ENCODE measurements at regions not wholly inside any gene's neighbourhood (a gene's known extent, or its start where the extent isn't known, plus 50 kb on each side); places are given as distances from the start of the nearest gene placed in this dataset.
"Not testable (repeated sequence)": the region's sequence is repeated elsewhere in the genome, so short reads cannot be mapped to it uniquely, and the experiment has no call there.

GRCh38 chr3:150149651-150150051 is 179.0 kb upstream of the PFN2 start:
- FAIRE-seq: no peak

GRCh38 chr3:150148227-150148626 is 177.5 kb upstream of the PFN2 start:
- no peak for FAIRE-seq

DNA sequence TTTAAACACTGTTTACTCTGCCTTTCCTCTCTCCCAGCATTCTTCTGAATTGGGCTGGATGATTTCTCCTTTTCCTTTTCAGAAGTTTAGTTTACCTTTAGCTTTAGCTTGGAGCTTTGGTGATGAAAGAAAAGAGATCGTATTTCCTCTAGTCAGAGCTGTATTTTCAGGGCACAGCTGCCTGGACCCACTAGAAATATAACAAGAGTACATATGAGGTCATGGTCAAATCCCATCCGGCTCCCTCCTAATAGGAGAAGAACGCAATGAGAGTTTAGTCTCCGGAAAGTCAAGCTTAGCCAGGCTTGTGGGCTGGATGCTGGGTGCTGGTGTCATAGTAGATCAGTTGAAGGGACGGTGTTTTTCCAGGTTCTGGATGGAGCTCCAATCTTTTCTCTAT is 177.1 kb upstream of the PFN2 start:
- no peak for FAIRE-seq

- FAIRE-seq: no peak
These were observed 176.5 kb upstream of the PFN2 start for GRCh38 chr3:150146991-150147761.

GRCh38 chr3:150145659-150146058 is 175.0 kb upstream of the PFN2 start:
- FAIRE-seq: no peak

- FAIRE-seq: no peak
These were observed 173.6 kb upstream of the PFN2 start for GRCh38 chr3:150144191-150144708.

- no peak for FAIRE-seq
These were observed 172.2 kb upstream of the PFN2 start for GRCh38 chr3:150142936-150143335.

DNA sequence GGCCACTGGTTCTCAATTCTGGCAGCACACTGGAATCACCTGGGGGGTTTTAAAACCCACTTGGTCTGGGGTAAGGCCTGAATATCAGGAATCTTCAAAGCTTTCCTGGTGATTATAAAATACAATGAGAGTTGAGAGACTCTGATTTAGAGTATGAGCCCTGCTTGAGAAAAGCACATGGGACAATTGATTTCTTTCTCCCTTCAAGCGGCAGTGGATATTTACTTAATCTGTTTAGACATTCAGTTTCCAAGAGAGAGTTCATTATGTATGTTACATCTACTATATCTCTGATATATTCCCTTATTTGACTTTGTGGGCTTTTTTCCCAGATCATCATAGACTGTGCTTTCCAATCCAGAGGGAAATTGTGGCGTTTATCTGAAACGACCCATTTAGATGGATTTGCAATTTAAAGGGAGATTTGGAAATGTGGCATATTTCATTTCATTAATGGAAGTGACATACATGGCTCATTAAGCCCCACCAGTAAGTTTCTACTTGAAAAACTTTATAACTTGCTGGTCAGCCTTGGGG is 171.2 kb upstream of the PFN2 start:
- FAIRE-seq: no peak

DNA sequence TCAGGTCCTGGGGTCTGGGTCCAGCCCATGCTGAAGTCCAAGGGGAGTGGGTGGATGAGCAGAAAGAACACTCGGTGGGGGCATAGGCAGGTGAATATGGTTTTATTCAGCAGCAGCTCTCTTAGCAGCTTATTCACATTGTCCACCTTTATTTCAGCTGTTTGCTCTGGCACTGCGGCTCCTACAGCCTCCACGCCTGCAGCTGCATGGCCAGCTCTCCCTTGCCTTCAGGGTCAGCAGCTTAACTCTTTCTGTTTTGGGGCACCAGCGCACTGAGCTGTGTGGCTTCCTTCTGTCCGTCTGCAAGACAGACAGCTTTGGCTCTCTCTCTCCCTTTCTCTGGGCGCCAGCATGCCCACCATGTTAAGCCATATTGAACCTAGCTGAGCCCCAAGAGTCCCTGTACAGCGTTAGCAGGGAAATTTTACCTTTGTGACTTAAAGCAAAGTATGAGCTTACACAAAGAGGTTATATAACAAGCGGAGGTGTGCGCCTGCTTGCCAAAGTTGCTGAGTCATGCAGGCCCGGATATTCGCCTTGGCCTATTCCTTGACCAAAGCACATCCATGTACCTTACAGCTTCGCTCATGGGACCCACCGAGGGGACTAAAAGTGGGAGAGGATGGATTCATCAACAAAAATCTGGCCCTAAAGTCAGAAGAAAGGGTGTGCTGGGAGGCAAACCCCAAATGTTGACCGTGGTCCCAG is 170.1 kb upstream of the PFN2 start:
- FAIRE-seq: no peak

GRCh38 chr3:150138824-150139223 is 168.1 kb upstream of the PFN2 start:
- FAIRE-seq: no peak

DNA sequence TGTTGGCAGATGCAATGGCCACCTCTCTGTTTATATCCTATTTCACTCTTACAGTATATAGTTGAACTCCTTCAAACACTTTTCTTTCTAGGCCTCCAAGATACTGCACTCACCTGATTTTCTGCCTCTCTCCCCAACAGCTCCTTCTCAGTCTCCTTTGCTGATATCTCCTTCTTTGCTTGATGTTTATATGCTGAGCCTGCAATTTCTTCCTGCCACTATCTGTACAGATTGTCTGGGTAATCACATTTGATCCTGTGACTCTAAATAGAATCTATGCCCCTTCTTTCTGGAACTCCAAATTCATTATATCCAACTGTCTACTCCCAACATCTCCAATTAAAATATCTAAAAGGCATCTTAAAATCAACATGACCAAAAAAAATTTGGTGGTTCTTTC is 165.5 kb upstream of the PFN2 start:
- FAIRE-seq: no peak

DNA sequence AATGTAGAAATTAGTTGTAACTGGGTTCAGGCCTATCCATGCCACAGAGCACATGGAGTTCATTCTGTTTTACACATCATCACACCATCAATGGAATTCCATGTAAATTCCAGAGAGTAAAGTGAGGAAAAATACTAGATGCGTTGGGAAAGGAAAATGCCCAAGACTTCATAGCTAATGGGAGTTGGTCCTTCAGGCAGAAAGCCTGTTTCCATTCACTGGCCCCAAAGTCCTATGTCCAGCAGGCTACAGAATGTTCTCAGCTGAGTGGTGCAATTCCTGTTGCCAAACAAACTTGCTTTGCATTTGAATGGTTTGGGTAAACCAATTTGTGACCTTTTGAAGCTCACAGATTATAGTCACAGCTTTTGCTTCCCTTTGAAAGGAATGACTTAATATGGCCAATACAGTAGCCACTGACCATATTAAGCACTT is 164.6 kb upstream of the PFN2 start:
- FAIRE-seq: no peak

DNA sequence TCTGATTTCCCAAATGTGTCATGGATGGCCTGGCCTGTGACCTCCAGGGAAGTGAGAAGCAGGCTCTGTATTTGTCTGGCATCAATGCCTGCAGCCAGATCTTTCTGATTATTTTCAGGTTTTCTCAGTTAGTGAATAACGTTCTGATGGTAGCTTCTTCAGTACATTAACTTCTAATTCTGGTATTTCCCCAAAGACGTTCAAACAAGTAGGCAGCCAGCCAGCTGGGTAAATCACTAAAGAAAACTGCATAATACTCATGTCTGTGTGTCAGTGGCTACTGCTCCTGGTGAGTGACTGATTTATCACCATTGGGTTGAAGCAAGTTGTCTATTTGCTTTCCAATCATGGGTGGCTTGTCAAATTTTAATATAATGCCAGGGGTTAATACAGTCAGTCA is 162.6 kb upstream of the PFN2 start:
- no peak for FAIRE-seq

GRCh38 chr3:150132101-150132749 is 161.5 kb upstream of the PFN2 start:
- no peak for FAIRE-seq

DNA sequence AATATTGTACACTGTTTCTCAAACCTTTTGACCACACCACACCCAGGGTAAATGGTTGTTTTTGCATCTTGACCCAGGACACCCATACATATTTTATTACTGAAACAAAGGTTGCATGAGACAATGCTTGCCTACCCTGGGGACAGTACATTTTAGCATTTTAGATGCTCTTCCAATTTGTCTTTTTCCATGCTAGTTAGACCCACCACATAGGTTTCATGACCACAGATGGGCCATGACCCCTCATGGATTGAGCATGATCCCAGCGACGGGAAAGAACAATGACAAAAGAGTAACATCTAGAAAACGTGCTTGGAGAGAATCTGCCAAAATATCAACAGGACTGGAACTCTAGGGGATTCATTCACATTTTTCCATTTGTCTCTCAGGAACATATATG is 161.0 kb upstream of the PFN2 start:
- FAIRE-seq: no peak

GRCh38 chr3:150130404-150131100 is 159.9 kb upstream of the PFN2 start:
- no peak for FAIRE-seq

GRCh38 chr3:150129166-150129565 is 158.5 kb upstream of the PFN2 start:
- FAIRE-seq: no peak

DNA sequence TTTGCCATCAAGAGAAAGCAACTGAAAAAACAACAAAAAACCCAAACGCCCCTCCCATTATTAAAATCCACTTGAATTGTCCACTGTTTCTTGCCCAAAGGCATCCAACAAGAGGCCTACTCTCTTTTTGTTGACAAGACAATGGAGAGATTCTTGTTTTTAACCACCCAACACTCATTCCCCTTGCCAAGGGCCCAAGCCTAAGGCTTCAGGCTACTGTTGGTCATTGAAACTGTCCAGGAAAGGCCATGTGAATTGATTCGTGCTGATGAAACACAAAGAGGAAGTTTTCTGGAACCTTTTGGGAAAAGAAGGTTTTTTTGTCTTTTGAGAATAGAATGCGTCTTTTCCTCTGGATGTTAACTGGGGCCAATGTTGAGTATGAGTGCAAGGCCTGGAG is 157.4 kb upstream of the PFN2 start:
- FAIRE-seq: no peak

- FAIRE-seq: no peak
These were observed 156.4 kb upstream of the PFN2 start for GRCh38 chr3:150127011-150127490.

GRCh38 chr3:150124142-150124541 is 153.4 kb upstream of the PFN2 start:
- FAIRE-seq: no peak

DNA sequence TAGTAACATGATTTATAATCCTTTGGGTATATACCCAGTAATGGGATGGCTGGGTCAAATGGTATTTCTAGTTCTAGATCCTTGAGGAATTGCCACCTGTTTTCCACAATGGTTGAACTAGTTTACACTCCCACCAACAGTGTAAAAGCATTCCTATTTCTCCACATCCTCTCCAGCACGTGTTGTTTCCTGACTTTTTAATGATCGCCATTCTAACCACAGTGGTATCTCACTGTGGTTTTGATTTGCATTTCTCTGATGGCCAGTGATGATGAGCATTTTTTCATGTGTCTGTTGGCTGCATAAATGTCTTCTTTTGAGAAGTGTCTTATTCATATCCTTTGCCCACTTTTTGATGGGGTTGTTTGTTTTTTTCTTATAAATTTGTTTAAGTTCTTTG is 152.6 kb upstream of the PFN2 start:
- FAIRE-seq: not testable (repeated sequence)

DNA sequence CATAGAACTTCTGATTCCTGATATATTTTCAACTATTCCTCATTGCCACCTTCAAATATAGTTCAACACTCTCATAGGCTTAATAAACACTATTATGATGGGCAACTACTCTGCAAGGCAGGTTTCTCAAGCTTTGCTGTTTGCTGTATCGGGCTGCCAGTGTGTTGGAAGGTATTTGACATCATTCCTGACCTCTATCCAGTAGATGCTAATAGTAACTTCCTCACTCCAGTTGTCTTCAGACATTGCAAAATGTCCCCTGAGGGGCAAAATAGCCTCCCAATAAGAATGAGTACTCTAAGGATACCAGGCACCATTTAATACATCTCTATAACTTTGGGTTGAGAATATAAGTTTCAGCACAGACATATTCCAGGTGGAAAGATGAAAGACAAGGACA is 147.5 kb upstream of the PFN2 start:
- FAIRE-seq: no peak

DNA sequence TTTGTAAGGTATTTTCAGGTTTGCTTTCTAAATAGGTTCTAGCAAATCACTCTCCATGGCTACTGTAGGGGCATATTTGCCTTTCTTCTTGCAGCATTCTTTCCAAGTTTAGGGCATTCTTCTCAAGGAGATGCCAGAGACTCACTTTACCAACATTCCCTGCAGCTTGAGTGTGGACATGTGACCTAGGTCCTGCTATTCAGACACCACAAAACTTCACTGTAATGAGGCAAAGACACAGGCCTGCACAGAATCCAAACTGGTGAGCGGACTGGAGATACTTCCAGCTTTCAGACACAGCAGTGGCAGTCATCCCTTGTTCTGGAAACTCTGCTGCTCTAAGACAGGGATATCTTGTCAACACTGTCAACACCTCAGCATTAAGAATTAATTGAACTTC is 146.4 kb upstream of the PFN2 start:
- FAIRE-seq: no peak

Data from colon (tissue), 2 donors.